Central memory CD8-positive, alpha-beta T cell (primary cell): ENCODE measurements at regions not wholly inside any gene's neighbourhood (a gene's known extent, or its start where the extent isn't known, plus 50 kb on each side); places are given as distances from the start of the nearest gene placed in this dataset.

Experiments used
- ATAC-seq: fragments of 150-1000 bp; cut with Tn5 transposase; replicated peaks from 2 replicates; pipeline ENCODE4 v1.10.0; 2022; ENCODE audit warnings: mild to moderate bottlenecking, moderate FRiP score, moderate number of reproducible peaks; ENCODE audit not compliant: poor library complexity, severe bottlenecking; ENCODE audit errors: extremely low read depth
- DNase-seq, 2 donors: peaks; one replicate each; pipeline ENCODE4 v3.0.0; 2021; ENCODE audit warnings: low spot score in 2 of 2
- H3K27ac Mint-ChIP-seq: one replicate; pipeline ENCODE4 v1.8.0; 2022; ENCODE audit warnings: low read depth, mild to moderate bottlenecking, moderate library complexity, mixed read lengths
- H3K27me3 Mint-ChIP-seq: one replicate; pipeline ENCODE4 v1.8.0; 2022; ENCODE audit warnings: mixed read lengths
- H3K36me3 Mint-ChIP-seq: one replicate; pipeline ENCODE4 v1.8.0; 2022; ENCODE audit warnings: mild to moderate bottlenecking, moderate library complexity, mixed read lengths; ENCODE audit not compliant: insufficient read depth
- H3K4me1 Mint-ChIP-seq: one replicate; pipeline ENCODE4 v1.8.0; 2022; ENCODE audit warnings: mixed read lengths
- H3K4me3 Mint-ChIP-seq: one replicate; pipeline ENCODE4 v1.8.0; 2022; ENCODE audit warnings: mild to moderate bottlenecking, moderate library complexity, mixed read lengths
- H3K9me3 Mint-ChIP-seq: one replicate; pipeline ENCODE4 v1.8.0; 2022; ENCODE audit warnings: mixed read lengths

GRCh38 chr4:75122424-75123014 is 189.6 kb downstream of the PARM1 start:
- Mint-ChIP-seq H3K4me3 (no peak overlapping the region), H3K27ac (no peak overlapping the region)

GRCh38 chr4:75118739-75119138 is 185.8 kb downstream of the PARM1 start:
- Mint-ChIP-seq H3K27me3 (no peaks in the 10 kb centered on the region), H3K9me3 (peaks cover 29% of the 10 kb centered on the region), H3K4me3 (no peak overlapping the region), H3K27ac (no peak overlapping the region), H3K36me3 (no peaks in the 10 kb centered on the region), H3K4me1 (no peaks in the 10 kb centered on the region)
- DNase-seq (no peak), ATAC-seq (no peak)

More at GRCh38 chr4:75122424-75123014, 189.6 kb downstream of the PARM1 start:
- Mint-ChIP-seq H3K9me3 (peaks cover 31% of the 10 kb centered on the region), H3K36me3 (no peaks in the 10 kb centered on the region), H3K4me1 (no peaks in the 10 kb centered on the region), H3K27me3 (no peaks in the 10 kb centered on the region)
- DNase-seq: no peak
- no peak for ATAC-seq

- Mint-ChIP-seq H3K9me3 (peaks cover 15% of the 10 kb centered on the region), H3K36me3 (no peaks in the 10 kb centered on the region), H3K27me3 (peaks cover 10% of the 10 kb centered on the region), H3K27ac (no peak overlapping the region), H3K4me3 (no peak overlapping the region), H3K4me1 (no peaks in the 10 kb centered on the region)
- ATAC-seq (no peak), DNase-seq (no peak)
Measured at GRCh38 chr4:75110061-75110460, 177.1 kb downstream of the PARM1 start.

- Mint-ChIP-seq H3K27ac (no peak overlapping the region), H3K9me3 (peaks cover 14% of the 10 kb centered on the region), H3K36me3 (no peaks in the 10 kb centered on the region), H3K27me3 (peaks cover 10% of the 10 kb centered on the region), H3K4me1 (no peaks in the 10 kb centered on the region), H3K4me3 (no peak overlapping the region)
- ATAC-seq: no peak
- DNase-seq: no peak
Measured at GRCh38 chr4:75107755-75108612, 175.1 kb downstream of the PARM1 start.

GRCh38 chr4:75102787-75103085 is 169.8 kb downstream of the PARM1 start:
- ATAC-seq: no peak
- H3K27ac Mint-ChIP-seq: no peak overlapping the region
- H3K4me1 Mint-ChIP-seq: no peaks in the 10 kb centered on the region
- H3K27me3 Mint-ChIP-seq: peaks cover 10% of the 10 kb centered on the region
- no peak for DNase-seq
- peaks cover 3% of the 10 kb centered on the region for H3K9me3 Mint-ChIP-seq
- H3K36me3 Mint-ChIP-seq: no peaks in the 10 kb centered on the region
- no peak overlapping the region for H3K4me3 Mint-ChIP-seq

GRCh38 chr4:75101906-75102786 is 169.2 kb downstream of the PARM1 start:
- H3K27me3 Mint-ChIP-seq: peaks cover 10% of the 10 kb centered on the region
- peaks cover 9% of the 10 kb centered on the region for H3K9me3 Mint-ChIP-seq
- no peak overlapping the region for H3K27ac Mint-ChIP-seq
- DNase-seq: no peak
- H3K4me3 Mint-ChIP-seq: no peak overlapping the region
- H3K36me3 Mint-ChIP-seq: peaks cover 3% of the 10 kb centered on the region
- no peaks in the 10 kb centered on the region for H3K4me1 Mint-ChIP-seq
- ATAC-seq: no peak
